IMR-90 (cell line): ENCODE measurements at regions not wholly inside any gene's neighbourhood (a gene's known extent, or its start where the extent isn't known, plus 50 kb on each side); places are given as distances from the start of the nearest gene placed in this dataset.

Experiments used
- ATAC-seq: fragments of 200-7000 bp; cut with Tn5 transposase; 2 replicates; pipeline ENCODE4 v1.9.1; 2020; ENCODE audit warnings: low read depth, mild to moderate bottlenecking, moderate library complexity
- BruUV-seq: library from RNA; stranded (reverse); fragments of 400-500 nt; replicated peaks from 2 replicates; lab custom pipeline; 2021; lab: Mats Ljungman, UMichigan
- CTCF ChIA-PET: fragments of 300-600 bp; formaldehyde crosslinking; extraction: SDS; loops from one replicate; lab custom pipeline; 2021; ENCODE audit warnings: antibody characterized with exemption; lab: Yijun Ruan, JAX
- POLR2A ChIA-PET: fragments of 300-600 bp; sonication (Branson Sonifier 250); formaldehyde crosslinking; loops from one replicate; lab custom pipeline; 2022; ENCODE audit warnings: antibody characterized with exemption; ENCODE audit not compliant: unreplicated experiment; lab: Charles Lee
- DNase-seq: peaks from one replicate; pipeline ENCODE4 v3.0.0; 2013
- H2AFZ ChIP-seq: replicated peaks from 2 replicates; pipeline ENCODE3; 2013; ENCODE audit warnings: low read length, mild to moderate bottlenecking; ENCODE audit not compliant: poor library complexity
- H2AK5ac ChIP-seq: 2 replicates; pipeline ENCODE4 v1.6.1; 2013; ENCODE audit warnings: low read depth, low read length, inconsistent platforms
- H2AK9ac ChIP-seq: replicated peaks from 2 replicates; pipeline ENCODE3; 2013; ENCODE audit warnings: mild to moderate bottlenecking, low read depth, low read length, moderate library complexity; ENCODE audit not compliant: poor library complexity
- H2BK120ac ChIP-seq: 2 replicates; pipeline ENCODE4 v1.6.1; 2013; ENCODE audit warnings: low read depth, low read length, inconsistent platforms
- H2BK15ac ChIP-seq: 3 replicates; pipeline ENCODE4 v1.6.1; 2013; ENCODE audit warnings: low read depth, low read length, inconsistent platforms
- H2BK20ac ChIP-seq: 2 replicates; pipeline ENCODE4 v1.6.1; 2013; ENCODE audit warnings: low read depth, mild to moderate bottlenecking, inconsistent platforms, low read length, moderate library complexity
- H2BK5ac ChIP-seq: 2 replicates; pipeline ENCODE4 v1.6.1; 2013; ENCODE audit warnings: mild to moderate bottlenecking, low read depth, low read length, inconsistent platforms; ENCODE audit not compliant: poor library complexity, severe bottlenecking
- H3K14ac ChIP-seq: replicated peaks from 2 replicates; pipeline ENCODE4 v1.6.1; 2013; ENCODE audit warnings: low read depth, low read length, inconsistent platforms
- H3K18ac ChIP-seq: 2 replicates; pipeline ENCODE4 v1.6.1; 2013; ENCODE audit warnings: low read depth, low read length, control low read depth
- H3K23ac ChIP-seq: 2 replicates; pipeline ENCODE4 v1.6.1; 2013; ENCODE audit warnings: low read depth, low read length, inconsistent platforms
- H3K27ac ChIP-seq: 2 replicates; pipeline ENCODE4 v1.5.1; 2013; ENCODE audit warnings: mild to moderate bottlenecking, control low read depth, low read length; ENCODE audit not compliant: insufficient read depth
- H3K27me3 ChIP-seq: 2 replicates; pipeline ENCODE4 v1.6.1; 2013; ENCODE audit warnings: low read length; ENCODE audit not compliant: control insufficient read depth, insufficient read depth
- H3K36me3 ChIP-seq: 2 replicates; pipeline ENCODE4 v1.6.1; 2013; ENCODE audit warnings: low read length, mixed read lengths; ENCODE audit not compliant: control insufficient read depth, insufficient read depth
- H3K4ac ChIP-seq: 2 replicates; pipeline ENCODE4 v1.6.1; 2013; ENCODE audit warnings: low read depth, low read length, inconsistent platforms
- H3K4me1 ChIP-seq: 2 replicates; pipeline ENCODE4 v1.6.1; 2013; ENCODE audit warnings: low read length, mixed read lengths; ENCODE audit not compliant: control insufficient read depth, insufficient read depth
- H3K4me2 ChIP-seq: 2 replicates; pipeline ENCODE4 v1.6.1; 2013; ENCODE audit warnings: low read depth, mild to moderate bottlenecking, control low read depth, low read length, moderate library complexity
- H3K4me3 ChIP-seq: 2 replicates; pipeline ENCODE4 v1.5.1; 2013; ENCODE audit warnings: low read depth, mild to moderate bottlenecking, control low read depth, low read length, moderate library complexity; ENCODE audit not compliant: insufficient read depth
- H3K56ac ChIP-seq: 2 replicates; pipeline ENCODE4 v1.6.1; 2013; ENCODE audit warnings: low read length, inconsistent platforms; ENCODE audit not compliant: insufficient read depth; ENCODE audit errors: extremely low read depth
- H3K79me1 ChIP-seq, 2 experiments: 2 replicates each; pipeline ENCODE4 v1.6.1; 2013; ENCODE audit warnings: low read length in 2 of 2, inconsistent platforms in 1 of 2, low read depth in 1 of 2
- H3K9ac ChIP-seq: 2 replicates; pipeline ENCODE4 v1.6.1; 2013; ENCODE audit warnings: low read depth, low read length, control low read depth
- H3K9me1 ChIP-seq: 2 replicates; pipeline ENCODE4 v1.6.1; 2013; ENCODE audit warnings: low read length, inconsistent platforms; ENCODE audit not compliant: insufficient read depth
- H3K9me3 ChIP-seq: 2 replicates; pipeline ENCODE4 v1.6.1; 2013; ENCODE audit warnings: low read length; ENCODE audit not compliant: control insufficient read depth, insufficient read depth
- H4K20me1 ChIP-seq: 2 replicates; pipeline ENCODE4 v1.6.1; 2013; ENCODE audit warnings: low read length, inconsistent platforms; ENCODE audit not compliant: insufficient read depth
- H4K5ac ChIP-seq: 2 replicates; pipeline ENCODE4 v1.6.1; 2013; ENCODE audit warnings: mild to moderate bottlenecking, low read depth, low read length, control low read depth
- H4K8ac ChIP-seq, 2 experiments: 2 replicates each; pipeline ENCODE4 v1.6.1; 2013; ENCODE audit warnings: low read depth in 2 of 2, low read length in 2 of 2, control low read depth in 1 of 2, inconsistent platforms in 1 of 2
- H4K91ac ChIP-seq: 2 replicates; pipeline ENCODE4 v1.6.1; 2013; ENCODE audit warnings: low read depth, low read length, inconsistent platforms; ENCODE audit not compliant: insufficient read depth
- CEBPB ChIP-seq: IDR thresholded peaks from 2 replicates; pipeline ENCODE4 v1.6.1; 2012; ENCODE audit warnings: low read depth, low read length, improper control_type of control experiment
- CHD1 ChIP-seq: IDR thresholded peaks from 2 replicates; pipeline ENCODE4 v1.6.1; 2012; ENCODE audit warnings: low read depth, low read length, improper control_type of control experiment
- FOS ChIP-seq: fragments of 150-350 bp; IDR thresholded peaks from 2 replicates; pipeline ENCODE4 v1.6.1; 2016; ENCODE audit warnings: low read depth, low read length
- MAFK ChIP-seq: IDR thresholded peaks from 2 replicates; pipeline ENCODE4 v1.6.1; 2012; ENCODE audit warnings: low read depth, low read length, improper control_type of control experiment
- MAZ ChIP-seq: IDR thresholded peaks from 2 replicates; pipeline ENCODE4 v1.6.1; 2012; ENCODE audit warnings: low read depth, mild to moderate bottlenecking, low read length, improper control_type of control experiment, moderate library complexity, borderline replicate concordance
- MXI1 ChIP-seq: IDR thresholded peaks from 2 replicates; pipeline ENCODE4 v1.6.1; 2012; ENCODE audit warnings: low read depth, mild to moderate bottlenecking, low read length, moderate library complexity, borderline replicate concordance
- NFE2L2 ChIP-seq: fragments of 150-350 bp; IDR thresholded peaks from 2 replicates; pipeline ENCODE4 v1.6.1; 2016; ENCODE audit warnings: low read depth, mild to moderate bottlenecking, low read length
- POLR2A ChIP-seq: IDR thresholded peaks from 2 replicates; pipeline ENCODE4 v1.6.1; 2012; ENCODE audit warnings: mild to moderate bottlenecking, low read depth, low read length
- RAD21 ChIP-seq: IDR thresholded peaks from 2 replicates; pipeline ENCODE4 v1.6.1; 2012; ENCODE audit warnings: low read length, improper control_type of control experiment
- RCOR1 ChIP-seq: IDR thresholded peaks from 2 replicates; pipeline ENCODE4 v1.6.1; 2012; ENCODE audit warnings: mild to moderate bottlenecking, low read length, improper control_type of control experiment; ENCODE audit not compliant: insufficient replicate concordance
- RFX5 ChIP-seq: IDR thresholded peaks from 2 replicates; pipeline ENCODE4 v1.8.0; 2012; ENCODE audit warnings: low read depth, mild to moderate bottlenecking, low read length, moderate library complexity
- SMC3 ChIP-seq: fragments of 150-350 bp; IDR thresholded peaks from 2 replicates; pipeline ENCODE4 v1.6.1; 2016; ENCODE audit warnings: low read depth, mild to moderate bottlenecking, antibody characterized with exemption, low read length, moderate library complexity
- dilution Hi-C: fragments of 300-500 bp; cut with HindIII; formaldehyde crosslinking; loops from one replicate; pipeline ENCODE4 v1.14.3; 2018; ENCODE audit warnings: low sequenced_read_pairs; ENCODE audit not compliant: unreplicated experiment
- in situ Hi-C: fragments of 300-500 bp; cut with MboI; formaldehyde crosslinking; loops from 3 replicates; pipeline ENCODE4 v1.14.3; 2019; ENCODE audit warnings: low sequenced_read_pairs, inconsistent platforms, mixed read lengths
- intact Hi-C: fragments of 100-400 bp; cut with micrococcal nuclease; formaldehyde crosslinking; loops from 2 replicates; pipeline ENCODE4 v1.10.0; 2022
- TF ChIP-seq, protein P1 (sequence below): fragments of 150-350 bp; IDR thresholded peaks from 2 replicates; pipeline ENCODE4 v1.6.1; 2016; ENCODE audit warnings: low read depth, mild to moderate bottlenecking, low read length, moderate library complexity, borderline replicate concordance
- TF ChIP-seq, protein P2 (sequence below): fragments of 150-350 bp; IDR thresholded peaks from 2 replicates; pipeline ENCODE4 v1.6.1; 2017; ENCODE audit warnings: mild to moderate bottlenecking, antibody characterized with exemption, low read length, low read depth
- TF ChIP-seq, protein P3 (sequence below): conservative IDR thresholded peaks from 2 replicates; pipeline ENCODE4 v1.5.1; 2012; ENCODE audit warnings: mild to moderate bottlenecking, low read depth, low read length, improper control_type of control experiment

DNA sequence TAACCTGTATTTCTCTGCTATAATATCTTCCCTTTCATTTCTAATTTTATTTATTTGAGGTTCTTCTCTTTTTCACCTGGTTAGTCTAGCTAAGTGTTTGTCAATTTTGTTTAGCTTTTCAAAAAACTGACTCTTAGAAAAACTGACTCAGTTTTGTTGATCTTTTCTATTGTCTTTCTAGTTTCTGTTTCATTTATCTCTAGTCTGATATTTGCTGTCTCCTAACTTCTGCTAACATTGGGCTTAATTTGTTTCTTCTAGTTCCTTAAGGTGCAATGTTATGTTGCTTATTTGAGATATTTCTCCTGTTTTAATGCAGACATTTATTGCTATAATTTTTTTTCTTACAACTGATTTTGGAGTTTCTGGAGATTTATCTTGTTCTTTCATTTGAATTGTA is 1011.0 kb downstream of the EPHA7 start:
- no peak for ATAC-seq

More for the DNA sequence above, 1011.0 kb downstream of the EPHA7 start:
- H3K18ac ChIP-seq, result no peak overlapping the region
- no peak overlapping the region for H3K4me3 ChIP-seq
- H3K14ac ChIP-seq, result no peak overlapping the region
- no peak overlapping the region for H2BK120ac ChIP-seq
- H2AK9ac ChIP-seq, result no peak overlapping the region
- H3K4ac ChIP-seq, result no peak overlapping the region
- H4K5ac ChIP-seq, result no peak overlapping the region
- no peak overlapping the region for H3K27ac ChIP-seq
- H3K9ac ChIP-seq, result no peak overlapping the region
- in situ Hi-C loops (no loop called here), intact Hi-C loops (no loop called here), dilution Hi-C loops (no loop called here)
- no peak overlapping the region for H3K56ac ChIP-seq
- no peak overlapping the region for H3K4me2 ChIP-seq
- TF ChIP-seq, protein P1, sequence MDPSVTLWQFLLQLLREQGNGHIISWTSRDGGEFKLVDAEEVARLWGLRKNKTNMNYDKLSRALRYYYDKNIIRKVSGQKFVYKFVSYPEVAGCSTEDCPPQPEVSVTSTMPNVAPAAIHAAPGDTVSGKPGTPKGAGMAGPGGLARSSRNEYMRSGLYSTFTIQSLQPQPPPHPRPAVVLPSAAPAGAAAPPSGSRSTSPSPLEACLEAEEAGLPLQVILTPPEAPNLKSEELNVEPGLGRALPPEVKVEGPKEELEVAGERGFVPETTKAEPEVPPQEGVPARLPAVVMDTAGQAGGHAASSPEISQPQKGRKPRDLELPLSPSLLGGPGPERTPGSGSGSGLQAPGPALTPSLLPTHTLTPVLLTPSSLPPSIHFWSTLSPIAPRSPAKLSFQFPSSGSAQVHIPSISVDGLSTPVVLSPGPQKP, result no peak
- TF ChIP-seq RFX5, result no peak
- no peak for TF ChIP-seq NFE2L2
- no peak for TF ChIP-seq RCOR1
- TF ChIP-seq FOS, result no peak
- no peak for TF ChIP-seq SMC3
- TF ChIP-seq, protein P2, sequence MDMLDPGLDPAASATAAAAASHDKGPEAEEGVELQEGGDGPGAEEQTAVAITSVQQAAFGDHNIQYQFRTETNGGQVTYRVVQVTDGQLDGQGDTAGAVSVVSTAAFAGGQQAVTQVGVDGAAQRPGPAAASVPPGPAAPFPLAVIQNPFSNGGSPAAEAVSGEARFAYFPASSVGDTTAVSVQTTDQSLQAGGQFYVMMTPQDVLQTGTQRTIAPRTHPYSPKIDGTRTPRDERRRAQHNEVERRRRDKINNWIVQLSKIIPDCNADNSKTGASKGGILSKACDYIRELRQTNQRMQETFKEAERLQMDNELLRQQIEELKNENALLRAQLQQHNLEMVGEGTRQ, result no peak
- no peak for TF ChIP-seq POLR2A
- TF ChIP-seq CEBPB, result no peak
- no peak for TF ChIP-seq CHD1
- no peak for TF ChIP-seq MAZ
- no peak for TF ChIP-seq RAD21
- TF ChIP-seq, protein P3, sequence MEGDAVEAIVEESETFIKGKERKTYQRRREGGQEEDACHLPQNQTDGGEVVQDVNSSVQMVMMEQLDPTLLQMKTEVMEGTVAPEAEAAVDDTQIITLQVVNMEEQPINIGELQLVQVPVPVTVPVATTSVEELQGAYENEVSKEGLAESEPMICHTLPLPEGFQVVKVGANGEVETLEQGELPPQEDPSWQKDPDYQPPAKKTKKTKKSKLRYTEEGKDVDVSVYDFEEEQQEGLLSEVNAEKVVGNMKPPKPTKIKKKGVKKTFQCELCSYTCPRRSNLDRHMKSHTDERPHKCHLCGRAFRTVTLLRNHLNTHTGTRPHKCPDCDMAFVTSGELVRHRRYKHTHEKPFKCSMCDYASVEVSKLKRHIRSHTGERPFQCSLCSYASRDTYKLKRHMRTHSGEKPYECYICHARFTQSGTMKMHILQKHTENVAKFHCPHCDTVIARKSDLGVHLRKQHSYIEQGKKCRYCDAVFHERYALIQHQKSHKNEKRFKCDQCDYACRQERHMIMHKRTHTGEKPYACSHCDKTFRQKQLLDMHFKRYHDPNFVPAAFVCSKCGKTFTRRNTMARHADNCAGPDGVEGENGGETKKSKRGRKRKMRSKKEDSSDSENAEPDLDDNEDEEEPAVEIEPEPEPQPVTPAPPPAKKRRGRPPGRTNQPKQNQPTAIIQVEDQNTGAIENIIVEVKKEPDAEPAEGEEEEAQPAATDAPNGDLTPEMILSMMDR, result no peak
- TF ChIP-seq MAFK, result no peak
- no peak for TF ChIP-seq MXI1
- no peaks in the 10 kb centered on the region for H3K36me3 ChIP-seq
- no peak overlapping the region for H2AK5ac ChIP-seq
- no peaks in the 10 kb centered on the region; the same call in 1 of the 2 replicates for H3K9me3 ChIP-seq
- H3K27me3 ChIP-seq, result no peaks in the 10 kb centered on the region
- BruUV-seq, result no TSS peak
- POLR2A ChIA-PET, result no interaction called here
- H3K9me1 ChIP-seq, result no peaks in the 10 kb centered on the region
- no peaks in the 10 kb centered on the region for H4K20me1 ChIP-seq
- no peak overlapping the region for H2BK15ac ChIP-seq
- no peak overlapping the region for H3K23ac ChIP-seq
- no peak overlapping the region for H4K91ac ChIP-seq
- no peaks in the 10 kb centered on the region for H3K79me1 ChIP-seq
- H2BK20ac ChIP-seq, result no peak overlapping the region
- no peak overlapping the region for H2BK5ac ChIP-seq
- H3K4me1 ChIP-seq, result no peaks in the 10 kb centered on the region
- CTCF ChIA-PET, result no interaction called here
- no peak overlapping the region for H2AFZ ChIP-seq
- no peak for DNase-seq
- no peak overlapping the region for H4K8ac ChIP-seq
